ENCODE measurements at regions not wholly inside any gene's neighbourhood (a gene's known extent, or its start where the extent isn't known, plus 50 kb on each side); places are given as distances from the start of the nearest gene placed in this dataset.

- TF ChIP-seq REST (IDR thresholded peaks at IDR 0.05; ENCODE audit: low read depth, low read length) (no peak), EZH2 (IDR thresholded peaks at IDR 0.05; ENCODE audit: borderline replicate concordance, control insufficient read depth, low read depth, low read length) (no peak), ZBTB33 (IDR thresholded peaks at IDR 0.05) (no peak), JUND (IDR thresholded peaks at IDR 0.05; ENCODE audit: low read depth, low read length) (no peak), RFX5 (IDR thresholded peaks at IDR 0.05; ENCODE audit: low read depth, low read length) (no peak), RELA (IDR thresholded peaks at IDR 0.05; ENCODE audit: borderline replicate concordance, partially characterized antibody) (no peak), ASH2L (IDR thresholded peaks at IDR 0.05; ENCODE audit: borderline replicate concordance, low read depth) (no peak), POLR2A (IDR thresholded peaks at IDR 0.05; ENCODE audit: low read depth, low read length) (no peak), KDM1A (IDR thresholded peaks at IDR 0.05; ENCODE audit: borderline replicate concordance) (no peak)
Observed at GRCh38 chr7:25031007-25031406, 51.0 kb upstream of the OSBPL3 start.
